Liver (tissue), 3 donors: ENCODE measurements at regions not wholly inside any gene's neighbourhood (a gene's known extent, or its start where the extent isn't known, plus 50 kb on each side); places are given as distances from the start of the nearest gene placed in this dataset.

ENCODE experiments used
- ATF3 ChIP-seq: IDR thresholded peaks from 2 replicates; pipeline ENCODE4 v1.6.1; 2016; ENCODE audit warnings: antibody characterized with exemption
- CTCF ChIP-seq: fragments of 150-350 bp; IDR thresholded peaks from 2 replicates; pipeline ENCODE4 v1.5.1; 2017; ENCODE audit warnings: improper control_type of control experiment, low read depth, low read length; ENCODE audit not compliant: missing input control
- EGR1 ChIP-seq, 2 donors: IDR thresholded peaks; 2 replicates each; pipeline ENCODE4 v1.6.1; 2016 to 2018; ENCODE audit warnings: antibody characterized with exemption in 2 of 2, low read depth in 2 of 2
- RAD21 ChIP-seq, 2 donors: IDR thresholded peaks; 2 replicates each; pipeline ENCODE4 v1.6.1; 2016; ENCODE audit warnings: antibody characterized with exemption in 2 of 2, mild to moderate bottlenecking in 2 of 2
- REST ChIP-seq: IDR thresholded peaks from 2 replicates; pipeline ENCODE4 v1.6.1; 2016; ENCODE audit warnings: antibody characterized with exemption, mild to moderate bottlenecking
- SP1 ChIP-seq: IDR thresholded peaks from 2 replicates; pipeline ENCODE4 v1.6.1; 2018; ENCODE audit warnings: antibody characterized with exemption, mild to moderate bottlenecking
- TAF1 ChIP-seq: conservative IDR thresholded peaks from 2 replicates; pipeline ENCODE4 v1.6.1; 2016; ENCODE audit warnings: antibody characterized with exemption, mild to moderate bottlenecking
- donor health status: healthy.
- donor health status: healthy.

- TF ChIP-seq TAF1 = no peak
- no peak for TF ChIP-seq CTCF
- no peak for TF ChIP-seq EGR1 (IDR thresholded peaks at IDR 0.05; ENCODE audit: low read depth in 2 of 2)
- TF ChIP-seq REST = no peak
- no peak for TF ChIP-seq RAD21 (IDR thresholded peaks at IDR 0.05)
- TF ChIP-seq SP1 = no peak
- TF ChIP-seq ATF3 = no peak
These were observed 104.9 kb downstream of the AXIN2 start for GRCh38 chr17:65456368-65457151.
